ENCODE measurements at regions not wholly inside any gene's neighbourhood (a gene's known extent, or its start where the extent isn't known, plus 50 kb on each side); places are given as distances from the start of the nearest gene placed in this dataset.

DNA sequence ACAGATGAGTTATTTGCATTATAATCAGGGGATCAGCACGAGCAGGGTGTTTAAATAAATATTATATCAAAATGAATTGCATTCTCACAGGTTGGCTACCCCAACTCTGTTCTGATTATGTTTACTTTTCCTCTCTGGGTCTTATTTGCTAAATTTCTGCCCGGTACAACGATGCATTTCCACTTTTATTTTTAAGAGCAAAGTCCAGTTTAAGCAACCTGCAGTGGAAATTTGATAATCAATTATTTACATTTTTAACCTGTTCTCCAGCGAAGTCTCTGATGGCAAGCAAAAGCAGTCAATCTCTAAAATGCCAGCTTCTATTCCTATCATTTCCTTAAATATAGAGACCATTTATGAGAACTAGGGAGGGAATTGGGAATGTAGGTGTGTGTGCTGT is 966.6 kb upstream of the SOX11 start:
- TF ChIP-seq, protein P1, sequence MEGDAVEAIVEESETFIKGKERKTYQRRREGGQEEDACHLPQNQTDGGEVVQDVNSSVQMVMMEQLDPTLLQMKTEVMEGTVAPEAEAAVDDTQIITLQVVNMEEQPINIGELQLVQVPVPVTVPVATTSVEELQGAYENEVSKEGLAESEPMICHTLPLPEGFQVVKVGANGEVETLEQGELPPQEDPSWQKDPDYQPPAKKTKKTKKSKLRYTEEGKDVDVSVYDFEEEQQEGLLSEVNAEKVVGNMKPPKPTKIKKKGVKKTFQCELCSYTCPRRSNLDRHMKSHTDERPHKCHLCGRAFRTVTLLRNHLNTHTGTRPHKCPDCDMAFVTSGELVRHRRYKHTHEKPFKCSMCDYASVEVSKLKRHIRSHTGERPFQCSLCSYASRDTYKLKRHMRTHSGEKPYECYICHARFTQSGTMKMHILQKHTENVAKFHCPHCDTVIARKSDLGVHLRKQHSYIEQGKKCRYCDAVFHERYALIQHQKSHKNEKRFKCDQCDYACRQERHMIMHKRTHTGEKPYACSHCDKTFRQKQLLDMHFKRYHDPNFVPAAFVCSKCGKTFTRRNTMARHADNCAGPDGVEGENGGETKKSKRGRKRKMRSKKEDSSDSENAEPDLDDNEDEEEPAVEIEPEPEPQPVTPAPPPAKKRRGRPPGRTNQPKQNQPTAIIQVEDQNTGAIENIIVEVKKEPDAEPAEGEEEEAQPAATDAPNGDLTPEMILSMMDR (conservative IDR thresholded peaks at IDR 0.05; ENCODE audit: low read length), result no peak
- no peak for TF ChIP-seq EZH2phosphoT487 (IDR thresholded peaks at IDR 0.05; ENCODE audit: borderline replicate concordance)
- H2AFZ ChIP-seq (ENCODE audit: low read length), result no peak overlapping the region
- H3K79me2 ChIP-seq (ENCODE audit: insufficient read depth, low read length), result no peaks in the 10 kb centered on the region
- no peaks in the 10 kb centered on the region for H4K20me1 ChIP-seq (ENCODE audit: insufficient read depth, low read length, poor library complexity, severe bottlenecking)
- peaks cover 3% of the 10 kb centered on the region; the same call in 1 of the 2 replicates for H3K9me3 ChIP-seq (ENCODE audit: insufficient read depth, low read depth, low read length)
- no peak overlapping the region for H3K4me2 ChIP-seq (ENCODE audit: low read depth, low read length, poor library complexity, severe bottlenecking)
- H3K4me3 ChIP-seq (ENCODE audit: low read length, poor library complexity, severe bottlenecking), result no peak overlapping the region
- no peaks in the 10 kb centered on the region for H3K36me3 ChIP-seq (ENCODE audit: insufficient read depth, low read length)
- H3K9ac ChIP-seq (ENCODE audit: low read depth, low read length, poor library complexity, severe bottlenecking), result no peak overlapping the region
- H3F3A ChIP-seq (ENCODE audit: low read depth), result no peaks in the 10 kb centered on the region
- no peaks in the 10 kb centered on the region for H3K9me2 ChIP-seq (replicated peaks; ENCODE audit: low read depth, low read length)
- no peaks in the 10 kb centered on the region for H3K4me1 ChIP-seq (ENCODE audit: insufficient read depth, low read length, poor library complexity, severe bottlenecking)
- no peaks in the 10 kb centered on the region for H3K27me3 ChIP-seq (ENCODE audit: insufficient read depth, low read length, poor library complexity, severe bottlenecking)

- H3F3A ChIP-seq (ENCODE audit: low read depth), result no peaks in the 10 kb centered on the region
- H4K20me1 ChIP-seq (ENCODE audit: insufficient read depth, low read length, poor library complexity, severe bottlenecking), result no peaks in the 10 kb centered on the region
- no peaks in the 10 kb centered on the region for H3K27me3 ChIP-seq (ENCODE audit: insufficient read depth, low read length, poor library complexity, severe bottlenecking)
- H3K4me2 ChIP-seq (ENCODE audit: low read depth, low read length, poor library complexity, severe bottlenecking), result no peak overlapping the region
- no peaks in the 10 kb centered on the region for H3K9me3 ChIP-seq (ENCODE audit: insufficient read depth, low read depth, low read length)
- H3K4me1 ChIP-seq (ENCODE audit: insufficient read depth, low read length, poor library complexity, severe bottlenecking), result no peaks in the 10 kb centered on the region
- H3K4me3 ChIP-seq (ENCODE audit: low read length, poor library complexity, severe bottlenecking), result no peak overlapping the region
- TF ChIP-seq, protein P1 (conservative IDR thresholded peaks at IDR 0.05; ENCODE audit: low read length), result no peak
- no peak for TF ChIP-seq EZH2phosphoT487 (IDR thresholded peaks at IDR 0.05; ENCODE audit: borderline replicate concordance)
- no peaks in the 10 kb centered on the region for H3K79me2 ChIP-seq (ENCODE audit: insufficient read depth, low read length)
- H3K9me2 ChIP-seq (replicated peaks; ENCODE audit: low read depth, low read length), result no peaks in the 10 kb centered on the region
- H2AFZ ChIP-seq (ENCODE audit: low read length), result no peak overlapping the region
- no peak overlapping the region for H3K9ac ChIP-seq (ENCODE audit: low read depth, low read length, poor library complexity, severe bottlenecking)
- H3K36me3 ChIP-seq (ENCODE audit: insufficient read depth, low read length), result no peaks in the 10 kb centered on the region
These were observed 959.6 kb upstream of the SOX11 start for GRCh38 chr2:4732560-4732959.

DNA sequence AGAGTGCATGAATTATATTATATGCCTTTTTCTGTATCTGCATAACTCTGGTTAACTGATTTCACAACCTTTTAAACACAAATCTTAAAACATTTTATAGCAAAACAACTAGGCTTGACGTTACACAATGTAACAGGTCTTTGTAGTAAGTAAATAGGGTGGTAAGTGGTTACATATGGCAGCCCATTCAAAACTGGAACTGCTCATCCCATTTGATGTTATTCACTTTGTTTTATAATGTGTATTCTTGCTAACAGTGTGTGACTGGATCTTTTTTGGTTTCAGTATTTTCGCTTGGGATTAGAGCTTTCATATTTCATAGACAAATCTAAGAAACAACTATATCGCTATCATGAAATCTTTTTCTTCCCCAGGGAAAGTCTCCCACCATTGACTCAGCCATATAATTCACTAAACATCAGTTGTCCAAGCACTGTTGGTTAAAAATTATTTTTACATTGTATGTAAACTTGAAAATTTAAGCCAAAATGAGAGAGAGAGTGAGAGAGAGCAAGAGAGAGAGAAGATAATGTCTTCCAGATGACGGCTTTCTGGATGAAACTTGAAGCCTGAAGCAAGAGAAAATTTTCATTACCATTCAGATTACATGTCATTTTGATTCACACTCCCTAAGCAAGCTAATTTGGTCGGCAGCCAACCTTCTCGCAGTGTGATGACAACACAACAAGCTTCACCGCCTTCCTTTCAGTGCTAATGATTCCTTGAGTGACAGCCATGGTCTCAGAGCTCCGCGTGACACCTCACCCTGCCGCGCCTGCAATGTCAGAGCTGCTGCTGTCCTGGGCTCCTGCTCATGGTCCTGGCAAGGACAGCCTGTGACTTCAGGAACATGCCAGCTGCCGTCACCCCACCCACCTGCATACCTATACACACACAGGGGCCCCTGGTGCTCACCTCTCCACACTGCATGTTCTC is 946.9 kb upstream of the SOX11 start:
- no peak overlapping the region for H3K4me3 ChIP-seq (ENCODE audit: low read length, poor library complexity, severe bottlenecking)

More for the DNA sequence above, 946.9 kb upstream of the SOX11 start:
- Histone ChIP-seq H3K9me2 (replicated peaks; ENCODE audit: low read depth, low read length) (no peaks in the 10 kb centered on the region), H2AFZ (ENCODE audit: low read length) (no peak overlapping the region), H3K4me2 (ENCODE audit: low read depth, low read length, poor library complexity, severe bottlenecking) (no peak overlapping the region), H4K20me1 (ENCODE audit: insufficient read depth, low read length, poor library complexity, severe bottlenecking) (no peaks in the 10 kb centered on the region), H3K9ac (ENCODE audit: low read depth, low read length, poor library complexity, severe bottlenecking) (no peak overlapping the region), H3K36me3 (ENCODE audit: insufficient read depth, low read length) (no peaks in the 10 kb centered on the region), H3K27me3 (ENCODE audit: insufficient read depth, low read length, poor library complexity, severe bottlenecking) (no peaks in the 10 kb centered on the region), H3F3A (ENCODE audit: low read depth) (no peaks in the 10 kb centered on the region), H3K9me3 (ENCODE audit: insufficient read depth, low read depth, low read length) (no peaks in the 10 kb centered on the region), H3K79me2 (ENCODE audit: insufficient read depth, low read length) (no peaks in the 10 kb centered on the region), H3K4me1 (ENCODE audit: insufficient read depth, low read length, poor library complexity, severe bottlenecking) (no peaks in the 10 kb centered on the region)
- TF ChIP-seq, protein P1 (conservative IDR thresholded peaks at IDR 0.05; ENCODE audit: low read length), result no peak
- no peak for TF ChIP-seq EZH2phosphoT487 (IDR thresholded peaks at IDR 0.05; ENCODE audit: borderline replicate concordance)
